ENCODE measurements at regions not wholly inside any gene's neighbourhood (a gene's known extent, or its start where the extent isn't known, plus 50 kb on each side); places are given as distances from the start of the nearest gene placed in this dataset.

DNA sequence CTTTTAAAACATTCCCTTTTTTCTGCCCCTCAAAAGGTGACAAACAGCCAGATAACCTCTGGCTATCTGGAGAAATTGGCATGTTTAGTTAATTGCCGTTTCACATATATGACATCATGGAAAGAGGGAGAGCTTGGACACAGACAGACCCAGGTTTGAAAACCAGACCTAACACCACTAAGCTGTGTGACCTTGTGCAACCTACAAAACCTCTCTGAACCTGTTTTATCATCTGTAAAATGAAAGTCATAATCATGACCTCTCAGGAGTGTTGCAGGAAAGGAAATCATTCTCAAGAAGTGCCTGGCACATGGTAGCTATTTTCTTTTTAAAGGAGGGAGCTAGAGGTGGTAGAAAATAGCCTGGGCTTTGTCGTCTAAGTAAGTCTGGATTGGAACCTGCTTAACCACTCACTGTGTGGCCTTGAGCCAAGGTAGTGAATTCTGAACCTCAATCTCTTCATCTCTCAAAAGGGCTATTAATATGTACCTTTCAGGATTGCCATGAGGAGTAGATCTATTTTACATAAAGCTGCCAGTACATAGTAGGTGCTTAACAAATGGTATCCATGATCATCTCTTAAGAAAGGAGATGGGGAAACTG, 363.5 kb downstream of the BCOR start:
- FAIRE-seq (no peak), DNase-seq (ENCODE audit: low read depth, low spot score) (no peak)
- TF ChIP-seq, protein P1, sequence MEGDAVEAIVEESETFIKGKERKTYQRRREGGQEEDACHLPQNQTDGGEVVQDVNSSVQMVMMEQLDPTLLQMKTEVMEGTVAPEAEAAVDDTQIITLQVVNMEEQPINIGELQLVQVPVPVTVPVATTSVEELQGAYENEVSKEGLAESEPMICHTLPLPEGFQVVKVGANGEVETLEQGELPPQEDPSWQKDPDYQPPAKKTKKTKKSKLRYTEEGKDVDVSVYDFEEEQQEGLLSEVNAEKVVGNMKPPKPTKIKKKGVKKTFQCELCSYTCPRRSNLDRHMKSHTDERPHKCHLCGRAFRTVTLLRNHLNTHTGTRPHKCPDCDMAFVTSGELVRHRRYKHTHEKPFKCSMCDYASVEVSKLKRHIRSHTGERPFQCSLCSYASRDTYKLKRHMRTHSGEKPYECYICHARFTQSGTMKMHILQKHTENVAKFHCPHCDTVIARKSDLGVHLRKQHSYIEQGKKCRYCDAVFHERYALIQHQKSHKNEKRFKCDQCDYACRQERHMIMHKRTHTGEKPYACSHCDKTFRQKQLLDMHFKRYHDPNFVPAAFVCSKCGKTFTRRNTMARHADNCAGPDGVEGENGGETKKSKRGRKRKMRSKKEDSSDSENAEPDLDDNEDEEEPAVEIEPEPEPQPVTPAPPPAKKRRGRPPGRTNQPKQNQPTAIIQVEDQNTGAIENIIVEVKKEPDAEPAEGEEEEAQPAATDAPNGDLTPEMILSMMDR (optimal IDR thresholded peaks at IDR 0.05 in 1 of 3, IDR thresholded peaks at IDR 0.05 in 1 of 3, conservative IDR thresholded peaks at IDR 0.05 in 1 of 3; ENCODE audit: extremely low read depth in 1 of 3, insufficient read depth in 2 of 3, low read length in 3 of 3), result no peak
- TF ChIP-seq EZH2 (IDR thresholded peaks at IDR 0.05; ENCODE audit: low read length), result no peak
- Histone ChIP-seq H3K9ac (ENCODE audit: control insufficient read depth, extremely low read depth, insufficient read depth, low read length) (no peak overlapping the region), H4K20me1 (ENCODE audit: control insufficient read depth, extremely low read depth, insufficient read depth, low read length) (no peaks in the 10 kb centered on the region), H2AFZ (ENCODE audit: control insufficient read depth, low read length) (no peak overlapping the region), H3K9me1 (ENCODE audit: control insufficient read depth, extremely low read depth, insufficient read depth, low read length) (no peaks in the 10 kb centered on the region), H3K4me2 (ENCODE audit: control insufficient read depth, extremely low read depth, insufficient read depth, low read depth, low read length) (no peak overlapping the region), H3K9me3 (ENCODE audit: control insufficient read depth, low read depth, low read length) (no peaks in the 10 kb centered on the region), H3K4me1 (ENCODE audit: control insufficient read depth, extremely low read depth, insufficient read depth, low read length) (peaks cover 3% of the 10 kb centered on the region), H3K79me2 (ENCODE audit: control insufficient read depth, insufficient read depth, low read length) (no peaks in the 10 kb centered on the region), H3K4me3 (ENCODE audit: control insufficient read depth in 2 of 3, extremely low read depth in 1 of 3, insufficient read depth in 2 of 3, low read depth in 1 of 3, low read length in 3 of 3) (no peak overlapping the region), H3K27ac (ENCODE audit: control insufficient read depth, insufficient read depth, low read length) (no peak overlapping the region), H3K36me3 (ENCODE audit: control insufficient read depth in 2 of 2, extremely low read depth in 1 of 2, insufficient read depth in 2 of 2, low read length in 2 of 2) (no peaks in the 10 kb centered on the region), H3K27me3 (ENCODE audit: control insufficient read depth, extremely low read depth, insufficient read depth, low read length) (no peaks in the 10 kb centered on the region)
- dilution Hi-C loops (cut with MboI; ENCODE audit: extremely low pct_ligation_motif_present, low sequenced_read_pairs), result no loop called here

DNA sequence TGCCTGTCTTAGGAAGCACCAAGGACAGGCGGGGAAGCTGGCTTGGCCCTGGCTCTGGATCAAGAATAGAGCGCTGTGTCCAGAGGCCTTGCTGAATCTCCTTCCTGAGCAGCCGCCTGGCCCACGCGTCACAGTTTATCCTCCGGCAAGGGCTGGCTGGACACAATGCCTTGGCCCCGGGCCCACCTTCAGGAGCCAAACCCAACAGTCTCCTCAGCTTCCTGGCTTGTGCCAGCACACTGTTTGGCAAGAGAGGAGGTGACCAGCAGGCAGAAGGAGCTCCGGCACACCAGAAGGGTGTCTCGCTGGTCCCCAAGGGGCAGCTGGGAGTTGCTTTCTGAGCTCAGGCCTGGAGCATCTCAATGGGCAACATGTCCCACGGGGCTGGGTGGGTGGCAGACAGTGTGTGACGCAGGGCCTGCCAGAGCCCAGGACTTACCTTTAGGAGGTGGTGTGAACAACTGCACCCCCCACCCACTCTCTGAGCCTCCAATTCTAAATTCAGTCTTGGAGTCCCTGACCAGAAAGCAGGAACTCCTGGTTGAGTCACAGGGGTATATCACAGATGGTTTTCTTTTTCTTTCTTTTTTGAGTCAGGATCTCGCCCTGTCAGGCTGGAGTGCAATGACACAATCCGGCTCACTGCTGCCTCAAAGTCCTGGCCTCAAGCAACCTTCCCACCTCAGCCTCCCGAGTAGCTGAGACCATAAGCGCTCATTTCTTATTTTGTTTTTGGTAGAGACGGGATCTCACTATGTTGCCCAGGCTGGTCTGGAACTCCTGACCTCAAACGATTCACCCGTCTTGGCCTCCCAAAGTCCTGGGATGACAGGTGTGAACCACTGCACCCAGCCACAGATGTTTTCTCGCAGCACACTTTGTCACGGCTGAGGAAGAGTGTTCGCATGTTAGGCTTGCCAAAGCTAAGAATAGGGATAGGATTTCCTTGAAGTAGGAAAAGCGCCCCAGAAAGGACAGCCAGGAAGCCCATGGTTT, 361.2 kb downstream of the BCOR start:
- H3K27me3 ChIP-seq (ENCODE audit: control insufficient read depth, extremely low read depth, insufficient read depth, low read length), result no peaks in the 10 kb centered on the region
- H3K4me3 ChIP-seq (ENCODE audit: control insufficient read depth in 2 of 3, extremely low read depth in 1 of 3, insufficient read depth in 2 of 3, low read depth in 1 of 3, low read length in 3 of 3), result no peak overlapping the region
- H3K36me3 ChIP-seq (ENCODE audit: control insufficient read depth in 2 of 2, extremely low read depth in 1 of 2, insufficient read depth in 2 of 2, low read length in 2 of 2), result no peaks in the 10 kb centered on the region
- no peaks in the 10 kb centered on the region for H3K9me3 ChIP-seq (ENCODE audit: control insufficient read depth, low read depth, low read length)
- H2AFZ ChIP-seq (ENCODE audit: control insufficient read depth, low read length), result no peak overlapping the region
- FAIRE-seq (no peak), DNase-seq (ENCODE audit: low read depth, low spot score) (no peak)
- H4K20me1 ChIP-seq (ENCODE audit: control insufficient read depth, extremely low read depth, insufficient read depth, low read length), result no peaks in the 10 kb centered on the region
- dilution Hi-C loops (cut with MboI; ENCODE audit: extremely low pct_ligation_motif_present, low sequenced_read_pairs), result no loop called here
- no peak overlapping the region for H3K9ac ChIP-seq (ENCODE audit: control insufficient read depth, extremely low read depth, insufficient read depth, low read length)
- no peak overlapping the region for H3K4me2 ChIP-seq (ENCODE audit: control insufficient read depth, extremely low read depth, insufficient read depth, low read depth, low read length)
- no peaks in the 10 kb centered on the region for H3K4me1 ChIP-seq (ENCODE audit: control insufficient read depth, extremely low read depth, insufficient read depth, low read length)
- no peak overlapping the region for H3K27ac ChIP-seq (ENCODE audit: control insufficient read depth, insufficient read depth, low read length)
- no peak for TF ChIP-seq EZH2 (IDR thresholded peaks at IDR 0.05; ENCODE audit: low read length)
- TF ChIP-seq, protein P1 (optimal IDR thresholded peaks at IDR 0.05 in 1 of 3, IDR thresholded peaks at IDR 0.05 in 1 of 3, conservative IDR thresholded peaks at IDR 0.05 in 1 of 3; ENCODE audit: extremely low read depth in 1 of 3, insufficient read depth in 2 of 3, low read length in 3 of 3), result no peak
- H3K79me2 ChIP-seq (ENCODE audit: control insufficient read depth, insufficient read depth, low read length), result no peaks in the 10 kb centered on the region
- no peaks in the 10 kb centered on the region for H3K9me1 ChIP-seq (ENCODE audit: control insufficient read depth, extremely low read depth, insufficient read depth, low read length)

All from keratinocyte (primary cell).